Breast epithelium (tissue), 4 donors: ENCODE measurements at regions not wholly inside any gene's neighbourhood (a gene's known extent, or its start where the extent isn't known, plus 50 kb on each side); places are given as distances from the start of the nearest gene placed in this dataset.

Experiments
- DNase-seq, 2 donors: peaks; one replicate each; pipeline ENCODE4 v3.0.0-alpha.2; 2019; ENCODE audit warnings: low spot score in 2 of 2
- H3K27ac ChIP-seq, 2 donors: fragments of 200-600 bp; sonication (generic) in 1 of 2; one replicate each; pipeline ENCODE4 v1.5.1; 2016 to 2019; ENCODE audit warnings: mild to moderate bottlenecking in 1 of 2
- H3K27me3 ChIP-seq, 2 donors: fragments of 200-600 bp; sonication (generic) in 1 of 2; one replicate each; pipeline versions ENCODE4 v1.5.1 to v1.6.0; 2017 to 2019; ENCODE audit warnings: control low read depth in 1 of 2, mild to moderate bottlenecking in 1 of 2
- H3K36me3 ChIP-seq: fragments of 200-600 bp; one replicate; pipeline ENCODE4 v1.5.1; 2019
- H3K4me1 ChIP-seq, 2 donors: fragments of 200-600 bp; sonication (generic); one replicate each; pipeline ENCODE4 v1.5.1; 2016 to 2019; ENCODE audit warnings: control low read depth in 1 of 2
- H3K4me3 ChIP-seq, 3 donors: fragments of 200-600 bp; sonication (generic); 1 replicate in 2 of 3; 2 replicates in 1 of 3; pipeline ENCODE4 v1.5.1; 2016 to 2019; ENCODE audit warnings: mild to moderate bottlenecking in 3 of 3, moderate library complexity in 2 of 3
- H3K9me3 ChIP-seq, 2 donors: fragments of 200-600 bp; sonication (generic) in 1 of 2; one replicate each; pipeline ENCODE4 v1.5.1; 2016 to 2019; ENCODE audit warnings: control low read depth in 1 of 2
- POLR2A ChIP-seq: fragments of 450-650 bp; IDR thresholded peaks from one replicate; pipeline ENCODE4 v1.6.1; 2016; ENCODE audit warnings: antibody characterized with exemption, mild to moderate bottlenecking, moderate library complexity
- POLR2AphosphoS5 ChIP-seq, 3 donors: sonication (generic); formaldehyde crosslinking; IDR thresholded peaks; one replicate each; pipeline ENCODE4 v1.6.1; 2017; ENCODE audit warnings: antibody characterized with exemption in 3 of 3
- intact Hi-C: fragments of 100-400 bp; cut with DNase I; formaldehyde crosslinking; loops from one replicate; pipeline ENCODE4 v1.15.1; 2023; ENCODE audit warnings: low total_unique reads
- TF ChIP-seq, protein P1 (sequence below), 3 donors: fragments of 450-650 bp; IDR thresholded peaks; one replicate each; pipeline ENCODE4 v1.5.1; 2016 to 2017; ENCODE audit warnings: antibody characterized with exemption in 3 of 3, mild to moderate bottlenecking in 3 of 3, moderate library complexity in 3 of 3

DNA sequence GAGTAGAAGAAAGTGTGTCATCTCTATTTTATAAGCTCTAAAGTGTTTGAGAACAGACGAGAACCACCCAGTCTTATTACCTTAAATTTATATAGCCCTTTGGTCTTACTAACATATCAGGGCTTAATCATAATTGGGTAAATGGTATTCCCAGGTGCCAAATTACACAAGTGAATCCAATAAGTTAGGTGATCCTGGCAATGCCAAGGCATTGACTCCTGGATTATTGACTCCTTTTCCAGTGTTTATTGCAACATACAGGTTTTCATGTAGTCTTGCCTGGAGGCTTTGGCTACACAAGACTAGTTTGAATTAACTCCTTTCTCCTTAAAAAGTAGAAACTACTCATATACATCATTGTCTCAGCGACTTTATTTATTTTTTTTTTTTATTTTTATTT, 59.7 kb upstream of the MAPRE2 start:
- Histone ChIP-seq H3K9me3 (no peaks in the 10 kb centered on the region), H3K4me1 (peaks cover 0 to under 1% of the 10 kb centered on the region in 2 donors), H3K4me3 (no peak overlapping the region), H3K27me3 (no peaks in the 10 kb centered on the region), H3K27ac (no peak overlapping the region), H3K36me3 (no peaks in the 10 kb centered on the region)
- intact Hi-C loops, result no loop called here
- no peak for TF ChIP-seq POLR2A
- no peak for TF ChIP-seq POLR2AphosphoS5 (IDR thresholded peaks at IDR 0.05)
- TF ChIP-seq, protein P1, sequence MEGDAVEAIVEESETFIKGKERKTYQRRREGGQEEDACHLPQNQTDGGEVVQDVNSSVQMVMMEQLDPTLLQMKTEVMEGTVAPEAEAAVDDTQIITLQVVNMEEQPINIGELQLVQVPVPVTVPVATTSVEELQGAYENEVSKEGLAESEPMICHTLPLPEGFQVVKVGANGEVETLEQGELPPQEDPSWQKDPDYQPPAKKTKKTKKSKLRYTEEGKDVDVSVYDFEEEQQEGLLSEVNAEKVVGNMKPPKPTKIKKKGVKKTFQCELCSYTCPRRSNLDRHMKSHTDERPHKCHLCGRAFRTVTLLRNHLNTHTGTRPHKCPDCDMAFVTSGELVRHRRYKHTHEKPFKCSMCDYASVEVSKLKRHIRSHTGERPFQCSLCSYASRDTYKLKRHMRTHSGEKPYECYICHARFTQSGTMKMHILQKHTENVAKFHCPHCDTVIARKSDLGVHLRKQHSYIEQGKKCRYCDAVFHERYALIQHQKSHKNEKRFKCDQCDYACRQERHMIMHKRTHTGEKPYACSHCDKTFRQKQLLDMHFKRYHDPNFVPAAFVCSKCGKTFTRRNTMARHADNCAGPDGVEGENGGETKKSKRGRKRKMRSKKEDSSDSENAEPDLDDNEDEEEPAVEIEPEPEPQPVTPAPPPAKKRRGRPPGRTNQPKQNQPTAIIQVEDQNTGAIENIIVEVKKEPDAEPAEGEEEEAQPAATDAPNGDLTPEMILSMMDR (IDR thresholded peaks at IDR 0.05), result no peak
- no peak for DNase-seq

DNA sequence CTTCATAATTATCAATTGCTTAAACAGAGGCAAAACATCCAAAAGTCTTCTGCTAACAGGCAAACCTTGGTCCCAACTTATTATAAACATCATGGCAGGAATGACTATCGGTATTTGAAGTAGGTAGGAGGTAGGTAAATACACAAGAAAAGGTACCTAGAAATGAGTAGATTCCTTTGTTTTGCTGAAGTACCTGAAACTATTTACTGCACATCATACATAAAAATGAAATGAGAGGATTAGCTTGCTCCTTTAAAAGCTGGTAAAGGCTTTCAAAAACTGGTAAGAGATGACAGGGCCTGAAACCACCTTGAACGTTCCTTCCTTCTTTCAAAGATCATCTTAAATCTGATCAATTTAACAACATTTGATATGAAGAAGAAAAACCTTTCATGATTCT, 55.2 kb upstream of the MAPRE2 start:
- Histone ChIP-seq H3K36me3 (no peaks in the 10 kb centered on the region), H3K27ac (no peak overlapping the region), H3K9me3 (no peaks in the 10 kb centered on the region), H3K4me3 (no peak overlapping the region), H3K27me3 (no peaks in the 10 kb centered on the region), H3K4me1 (no peaks in the 10 kb centered on the region)
- no peak for TF ChIP-seq POLR2AphosphoS5 (IDR thresholded peaks at IDR 0.05)
- TF ChIP-seq, protein P1 (IDR thresholded peaks at IDR 0.05), result no peak
- no peak for TF ChIP-seq POLR2A
- DNase-seq, result no peak
- intact Hi-C loops, result no loop called here

DNA sequence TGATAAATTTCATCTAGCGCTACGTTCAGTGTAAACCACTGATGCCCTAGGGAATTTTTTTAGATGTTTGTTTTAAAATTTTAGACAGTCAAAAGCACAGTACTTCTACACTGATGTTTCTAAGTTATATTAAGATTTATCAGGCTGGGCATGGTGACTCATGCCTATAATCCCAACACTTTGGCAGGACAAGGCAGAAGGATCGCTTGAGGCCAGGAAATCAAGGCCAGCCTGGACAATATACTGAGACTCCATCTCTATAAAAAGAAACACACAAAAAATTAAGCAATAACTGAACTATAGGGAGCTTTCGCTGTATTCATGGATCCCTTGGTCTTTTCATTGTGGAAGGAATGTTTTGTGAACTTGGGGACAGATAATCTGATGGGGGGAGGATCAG, 50.6 kb upstream of the MAPRE2 start:
- no peak for DNase-seq
- Histone ChIP-seq H3K27ac (no peak overlapping the region), H3K27me3 (no peaks in the 10 kb centered on the region), H3K4me1 (no peaks in the 10 kb centered on the region), H3K4me3 (no peak overlapping the region), H3K36me3 (no peaks in the 10 kb centered on the region), H3K9me3 (no peaks in the 10 kb centered on the region)
- intact Hi-C loops, result no loop called here
- TF ChIP-seq POLR2AphosphoS5 (IDR thresholded peaks at IDR 0.05) (no peak), POLR2A (no peak)
- TF ChIP-seq, protein P1 (IDR thresholded peaks at IDR 0.05), result no peak

DNA sequence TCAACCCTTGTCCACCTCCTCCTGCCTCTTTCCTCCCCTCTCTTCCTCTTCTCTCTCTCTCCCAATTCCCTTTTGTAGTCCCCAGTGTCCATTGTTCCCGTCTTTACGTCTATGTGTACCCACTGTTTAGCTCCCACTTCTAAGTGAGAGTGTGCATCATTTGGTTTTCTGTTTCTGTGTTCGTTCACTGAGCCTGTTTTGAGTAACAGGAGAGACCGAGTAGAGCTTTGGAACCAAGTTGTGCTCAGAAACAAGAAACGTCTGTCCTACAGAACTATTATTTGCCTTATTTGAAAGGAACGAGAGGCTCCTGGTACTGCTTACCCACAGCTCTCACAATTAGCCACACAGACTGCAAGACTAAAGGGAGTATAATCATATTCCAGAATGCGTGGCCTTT, 50.1 kb upstream of the MAPRE2 start:
- H3K4me1 ChIP-seq, result no peaks in the 10 kb centered on the region
- no peak for DNase-seq
- intact Hi-C loops, result no loop called here
- no peak overlapping the region for H3K4me3 ChIP-seq
- no peak overlapping the region for H3K27ac ChIP-seq
- no peaks in the 10 kb centered on the region for H3K9me3 ChIP-seq
- TF ChIP-seq POLR2A (no peak), POLR2AphosphoS5 (IDR thresholded peaks at IDR 0.05) (no peak)
- TF ChIP-seq, protein P1 (IDR thresholded peaks at IDR 0.05), result no peak
- no peaks in the 10 kb centered on the region for H3K36me3 ChIP-seq
- no peaks in the 10 kb centered on the region for H3K27me3 ChIP-seq
